ENCODE measurements at regions not wholly inside any gene's neighbourhood (a gene's known extent, or its start where the extent isn't known, plus 50 kb on each side); places are given as distances from the start of the nearest gene placed in this dataset.

DNA sequence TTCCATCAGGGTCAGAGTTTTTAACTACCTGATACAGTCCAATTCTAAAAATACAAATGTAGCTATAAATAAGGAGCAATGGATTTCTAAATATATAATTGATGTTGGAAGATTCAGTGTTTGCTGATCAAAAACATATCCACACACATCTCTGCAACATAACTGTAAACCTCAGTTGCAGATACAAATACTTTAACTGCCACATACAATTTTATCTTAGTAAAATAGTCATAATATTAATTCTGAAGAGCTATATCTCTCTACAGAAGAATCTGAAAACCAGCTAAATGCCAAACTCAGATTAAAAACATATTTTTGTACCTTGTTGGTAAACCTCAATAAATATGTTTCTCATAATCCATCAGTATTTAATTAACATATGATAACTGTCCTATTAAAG lies 674.3 kb upstream of the INTU start:
- Histone ChIP-seq H3K27ac (ENCODE audit: low read depth, low read length) (no peak overlapping the region), H3K36me3 (ENCODE audit: control insufficient read depth in 3 of 3, insufficient read depth in 3 of 3, low read length in 3 of 3) (no peaks in the 10 kb centered on the region), H3K9ac (ENCODE audit: low read depth in 1 of 3, low read length in 3 of 3) (no peak overlapping the region), H3K4me1 (ENCODE audit: control insufficient read depth in 3 of 3, insufficient read depth in 3 of 3, low read length in 3 of 3) (no peaks in the 10 kb centered on the region), H3K9me3 (ENCODE audit: control insufficient read depth in 3 of 3, low read length in 3 of 3) (no peaks in the 10 kb centered on the region), H3K4me3 (ENCODE audit: low read length in 3 of 3) (no peak overlapping the region), H3K27me3 (ENCODE audit: control insufficient read depth in 3 of 3, insufficient read depth in 3 of 3, low read length in 3 of 3) (no peaks in the 10 kb centered on the region)

DNA sequence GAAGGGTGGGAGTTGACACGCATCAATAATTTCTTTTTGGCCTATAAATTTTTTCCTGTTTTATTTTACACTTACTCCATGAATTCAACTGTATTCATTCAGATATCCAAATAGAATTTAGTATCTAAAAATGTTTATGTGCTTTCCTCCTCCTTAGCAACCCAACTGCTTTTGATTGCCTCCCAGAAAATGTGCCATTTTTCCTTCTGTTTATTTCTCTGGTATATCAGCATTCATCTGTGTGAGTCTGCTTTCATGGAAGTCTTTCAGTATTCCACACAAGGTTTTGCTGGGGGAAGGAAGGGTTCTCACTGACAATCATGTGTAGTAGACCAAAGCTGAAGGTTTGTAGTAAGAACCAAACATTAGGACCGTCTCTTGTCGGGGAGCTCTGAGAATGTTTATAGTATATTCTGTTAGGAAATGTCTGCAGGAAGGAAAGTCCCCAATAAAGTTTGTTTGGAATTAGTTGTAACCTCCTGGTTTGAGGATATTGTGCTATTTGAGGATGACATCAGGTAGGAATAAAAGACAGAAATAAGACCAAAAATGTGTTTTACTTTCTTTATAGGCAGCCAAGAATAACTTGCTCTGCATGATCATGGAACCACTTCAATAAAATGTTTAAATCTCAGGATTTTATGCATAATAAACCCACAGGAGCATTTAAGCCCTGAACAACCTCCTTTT lies 673.6 kb upstream of the INTU start:
- no peaks in the 10 kb centered on the region for H3K36me3 ChIP-seq (ENCODE audit: control insufficient read depth in 3 of 3, insufficient read depth in 3 of 3, low read length in 3 of 3)
- no peaks in the 10 kb centered on the region for H3K27me3 ChIP-seq (ENCODE audit: control insufficient read depth in 3 of 3, insufficient read depth in 3 of 3, low read length in 3 of 3)
- H3K4me3 ChIP-seq (ENCODE audit: low read length in 3 of 3), result no peak overlapping the region
- H3K27ac ChIP-seq (ENCODE audit: low read depth, low read length), result no peak overlapping the region
- no peaks in the 10 kb centered on the region for H3K9me3 ChIP-seq (ENCODE audit: control insufficient read depth in 3 of 3, low read length in 3 of 3)
- H3K9ac ChIP-seq (ENCODE audit: low read depth in 1 of 3, low read length in 3 of 3), result no peak overlapping the region
- no peaks in the 10 kb centered on the region for H3K4me1 ChIP-seq (ENCODE audit: control insufficient read depth in 3 of 3, insufficient read depth in 3 of 3, low read length in 3 of 3)

DNA sequence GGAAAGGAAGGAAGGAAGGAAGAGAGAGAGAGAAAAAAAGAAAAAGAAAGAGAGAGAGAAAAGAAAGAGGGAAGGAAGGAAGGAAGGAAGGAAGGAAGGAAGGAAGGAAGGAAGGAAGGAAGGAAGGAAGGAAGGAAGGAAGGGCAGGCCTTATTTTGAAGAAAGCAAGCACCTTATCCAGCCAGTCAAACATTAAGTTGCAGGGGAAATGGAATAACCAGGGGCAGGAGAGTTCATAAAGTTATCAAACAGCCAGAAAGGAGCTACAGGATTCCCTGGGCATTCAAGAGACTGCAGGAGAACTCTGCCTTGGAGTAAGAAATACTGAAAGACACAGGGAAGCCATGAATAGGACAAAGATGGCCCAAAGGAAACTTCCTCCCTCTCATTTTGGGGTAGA lies 672.0 kb upstream of the INTU start:
- no peak overlapping the region for H3K9ac ChIP-seq (ENCODE audit: low read depth in 1 of 3, low read length in 3 of 3)
- H3K4me3 ChIP-seq (ENCODE audit: low read length in 3 of 3), result no peak overlapping the region
- no peaks in the 10 kb centered on the region for H3K4me1 ChIP-seq (ENCODE audit: control insufficient read depth in 3 of 3, insufficient read depth in 3 of 3, low read length in 3 of 3)
- H3K9me3 ChIP-seq (ENCODE audit: control insufficient read depth in 3 of 3, low read length in 3 of 3), result no peaks in the 10 kb centered on the region
- no peak overlapping the region for H3K27ac ChIP-seq (ENCODE audit: low read depth, low read length)
- no peaks in the 10 kb centered on the region for H3K27me3 ChIP-seq (ENCODE audit: control insufficient read depth in 3 of 3, insufficient read depth in 3 of 3, low read length in 3 of 3)
- H3K36me3 ChIP-seq (ENCODE audit: control insufficient read depth in 3 of 3, insufficient read depth in 3 of 3, low read length in 3 of 3), result no peaks in the 10 kb centered on the region

DNA sequence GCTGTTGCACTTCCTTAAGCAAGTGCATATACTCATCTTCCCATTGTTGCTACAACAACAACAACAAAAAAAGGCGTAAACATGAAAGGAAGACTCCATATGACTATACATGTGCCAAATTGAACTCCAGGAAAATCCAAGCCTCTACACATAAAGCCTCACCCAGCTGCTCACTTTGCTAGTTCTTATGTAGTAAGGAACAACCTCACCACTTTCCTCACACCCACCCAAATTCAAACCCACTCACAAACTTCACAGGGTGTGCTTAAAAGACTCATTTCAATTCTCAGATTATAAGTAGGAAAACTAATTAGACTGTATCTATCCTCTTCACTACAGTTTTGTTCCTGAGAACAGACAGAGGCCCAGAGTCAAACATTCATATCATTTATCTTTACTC lies 671.1 kb upstream of the INTU start:
- no peak overlapping the region for H3K4me3 ChIP-seq (ENCODE audit: low read length in 3 of 3)
- no peaks in the 10 kb centered on the region for H3K9me3 ChIP-seq (ENCODE audit: control insufficient read depth in 3 of 3, low read length in 3 of 3)
- no peak overlapping the region for H3K9ac ChIP-seq (ENCODE audit: low read depth in 1 of 3, low read length in 3 of 3)
- H3K36me3 ChIP-seq (ENCODE audit: control insufficient read depth in 3 of 3, insufficient read depth in 3 of 3, low read length in 3 of 3), result no peaks in the 10 kb centered on the region
- H3K4me1 ChIP-seq (ENCODE audit: control insufficient read depth in 3 of 3, insufficient read depth in 3 of 3, low read length in 3 of 3), result no peaks in the 10 kb centered on the region
- H3K27me3 ChIP-seq (ENCODE audit: control insufficient read depth in 3 of 3, insufficient read depth in 3 of 3, low read length in 3 of 3), result no peaks in the 10 kb centered on the region
- H3K27ac ChIP-seq (ENCODE audit: low read depth, low read length), result no peak overlapping the region

DNA sequence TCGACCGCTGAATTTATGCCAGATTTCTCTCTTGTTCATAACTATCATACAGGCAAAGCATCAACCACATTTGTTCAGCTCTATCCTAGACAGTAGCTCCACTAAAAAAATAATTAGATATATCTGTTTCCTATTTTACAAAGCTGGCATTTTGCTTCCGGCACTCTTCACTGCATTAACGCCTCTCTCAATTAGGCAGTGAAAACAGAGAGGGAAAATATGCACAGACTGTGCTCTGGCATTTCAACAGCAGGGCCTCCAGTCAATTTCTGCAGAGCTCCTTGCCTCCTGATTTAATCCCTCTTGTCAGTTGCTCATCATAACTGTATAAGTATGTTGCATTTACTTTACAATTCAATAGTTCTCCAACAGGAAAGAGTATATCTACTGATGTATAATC lies 666.9 kb upstream of the INTU start:
- no peak overlapping the region for H3K9ac ChIP-seq (ENCODE audit: low read depth in 1 of 3, low read length in 3 of 3)
- H3K4me3 ChIP-seq (ENCODE audit: low read length in 3 of 3), result no peak overlapping the region
- no peak overlapping the region for H3K27ac ChIP-seq (ENCODE audit: low read depth, low read length)
- no peaks in the 10 kb centered on the region for H3K27me3 ChIP-seq (ENCODE audit: control insufficient read depth in 3 of 3, insufficient read depth in 3 of 3, low read length in 3 of 3)
- no peaks in the 10 kb centered on the region for H3K36me3 ChIP-seq (ENCODE audit: control insufficient read depth in 3 of 3, insufficient read depth in 3 of 3, low read length in 3 of 3)
- no peaks in the 10 kb centered on the region for H3K4me1 ChIP-seq (ENCODE audit: control insufficient read depth in 3 of 3, insufficient read depth in 3 of 3, low read length in 3 of 3)
- H3K9me3 ChIP-seq (ENCODE audit: control insufficient read depth in 3 of 3, low read length in 3 of 3), result no peaks in the 10 kb centered on the region

DNA sequence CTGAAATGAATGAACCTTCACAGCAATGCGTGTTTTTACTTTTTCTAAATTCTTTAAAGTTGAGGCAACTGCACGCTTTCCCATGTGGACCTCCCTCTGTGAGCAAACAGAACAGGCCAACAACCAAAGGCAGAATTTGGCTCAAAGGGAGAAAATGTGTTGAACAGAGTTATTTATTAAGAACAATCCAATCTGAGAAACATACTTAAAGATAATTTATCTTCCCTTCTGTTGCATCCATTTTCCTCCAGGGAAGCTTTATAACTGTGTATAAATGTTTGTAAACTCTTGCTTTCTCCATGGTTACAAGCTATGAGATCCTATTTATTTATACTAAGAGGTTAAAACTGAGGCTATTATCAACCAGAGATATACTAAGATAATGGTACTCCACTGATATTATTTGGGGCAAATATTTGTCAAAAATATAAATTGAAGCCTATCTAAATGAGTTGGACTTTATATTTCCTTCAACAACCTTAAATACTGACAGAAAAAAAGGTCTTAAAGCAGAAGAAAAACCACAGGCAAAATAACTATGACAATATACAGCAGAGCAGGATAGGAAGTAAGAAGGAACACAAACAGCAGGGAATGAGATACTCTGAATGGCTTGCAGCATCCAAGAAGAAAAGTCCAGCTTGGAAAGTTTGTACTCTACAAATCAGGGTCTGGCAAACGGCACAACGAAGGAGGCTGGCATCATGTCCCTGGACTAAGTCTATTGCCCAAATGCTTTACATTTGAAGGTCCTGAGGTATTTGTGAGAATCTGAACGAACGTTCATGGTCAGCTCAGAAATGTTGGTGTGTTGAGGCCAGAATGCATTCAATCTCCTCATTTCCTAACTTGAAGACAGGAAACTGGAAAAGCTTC lies 663.2 kb upstream of the INTU start:
- Histone ChIP-seq H3K27ac (ENCODE audit: low read depth, low read length) (no peak overlapping the region), H3K36me3 (ENCODE audit: control insufficient read depth in 3 of 3, insufficient read depth in 3 of 3, low read length in 3 of 3) (no peaks in the 10 kb centered on the region), H3K9ac (ENCODE audit: low read depth in 1 of 3, low read length in 3 of 3) (no peak overlapping the region), H3K27me3 (ENCODE audit: control insufficient read depth in 3 of 3, insufficient read depth in 3 of 3, low read length in 3 of 3) (no peaks in the 10 kb centered on the region), H3K9me3 (ENCODE audit: control insufficient read depth in 3 of 3, low read length in 3 of 3) (no peaks in the 10 kb centered on the region), H3K4me3 (ENCODE audit: low read length in 3 of 3) (no peak overlapping the region), H3K4me1 (ENCODE audit: control insufficient read depth in 3 of 3, insufficient read depth in 3 of 3, low read length in 3 of 3) (no peaks in the 10 kb centered on the region)

DNA sequence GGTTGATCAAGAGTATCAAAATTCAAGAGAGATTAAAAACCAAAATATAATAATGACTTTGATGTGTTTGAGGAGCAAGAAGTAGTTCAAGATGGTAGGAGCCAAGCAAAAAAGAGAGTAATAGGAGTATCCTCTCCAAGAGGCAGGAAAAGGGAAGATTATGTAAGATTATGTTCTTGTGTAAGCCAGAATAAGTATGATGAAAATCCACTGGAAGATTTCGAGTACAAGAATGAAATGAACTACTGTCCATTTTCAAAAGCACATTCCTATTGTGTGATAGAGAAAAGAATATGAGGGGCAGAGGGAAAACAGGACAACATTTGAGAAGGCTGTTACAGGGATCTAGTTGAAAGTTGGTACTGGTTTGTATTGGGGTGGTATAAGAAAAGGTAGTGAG lies 659.6 kb upstream of the INTU start:
- no peak overlapping the region for H3K4me3 ChIP-seq (ENCODE audit: low read length in 3 of 3)
- no peaks in the 10 kb centered on the region for H3K9me3 ChIP-seq (ENCODE audit: control insufficient read depth in 3 of 3, low read length in 3 of 3)
- H3K27me3 ChIP-seq (ENCODE audit: control insufficient read depth in 3 of 3, insufficient read depth in 3 of 3, low read length in 3 of 3), result no peaks in the 10 kb centered on the region
- H3K9ac ChIP-seq (ENCODE audit: low read depth in 1 of 3, low read length in 3 of 3), result no peak overlapping the region
- no peak overlapping the region for H3K27ac ChIP-seq (ENCODE audit: low read depth, low read length)
- no peaks in the 10 kb centered on the region for H3K36me3 ChIP-seq (ENCODE audit: control insufficient read depth in 3 of 3, insufficient read depth in 3 of 3, low read length in 3 of 3)
- H3K4me1 ChIP-seq (ENCODE audit: control insufficient read depth in 3 of 3, insufficient read depth in 3 of 3, low read length in 3 of 3), result no peaks in the 10 kb centered on the region

DNA sequence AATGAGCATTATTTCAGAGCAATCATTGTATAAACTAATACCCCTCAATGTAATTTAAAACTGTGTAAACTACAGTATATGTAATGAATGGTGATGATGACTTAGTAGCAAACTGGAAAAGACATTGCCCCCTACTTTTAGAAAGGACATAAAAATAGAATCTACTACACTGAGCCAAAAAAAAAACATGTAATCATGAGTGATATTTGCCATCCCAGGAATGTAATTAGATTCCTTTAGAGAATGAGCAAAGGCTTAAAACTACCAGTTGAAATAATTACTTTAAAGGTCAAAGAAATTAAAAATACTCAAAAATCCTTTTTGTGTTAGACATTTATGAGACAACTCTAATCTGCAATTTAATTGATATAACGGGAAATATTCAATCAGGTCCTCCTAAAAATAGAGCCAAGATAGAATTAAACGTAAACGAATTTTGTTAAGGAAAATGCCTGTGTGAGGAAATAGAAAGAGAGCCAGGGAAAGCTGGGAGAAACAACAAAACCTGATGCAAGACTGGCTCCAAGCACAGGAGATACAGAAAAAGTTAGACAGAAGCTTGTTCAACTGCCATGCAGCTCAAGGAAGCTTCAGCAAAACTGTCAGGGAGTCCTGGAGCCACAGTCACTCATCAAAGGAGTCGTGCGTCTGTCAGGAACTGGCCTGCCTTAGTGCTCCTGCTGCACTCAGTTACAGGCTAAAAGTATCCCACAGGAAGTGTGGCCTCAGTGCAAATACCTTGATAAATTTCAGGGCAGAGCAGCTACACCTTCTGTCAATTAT lies 655.7 kb upstream of the INTU start:
- H3K27ac ChIP-seq (ENCODE audit: low read depth, low read length), result no peak overlapping the region
- H3K9ac ChIP-seq (ENCODE audit: low read depth in 1 of 3, low read length in 3 of 3), result no peak overlapping the region

DNA sequence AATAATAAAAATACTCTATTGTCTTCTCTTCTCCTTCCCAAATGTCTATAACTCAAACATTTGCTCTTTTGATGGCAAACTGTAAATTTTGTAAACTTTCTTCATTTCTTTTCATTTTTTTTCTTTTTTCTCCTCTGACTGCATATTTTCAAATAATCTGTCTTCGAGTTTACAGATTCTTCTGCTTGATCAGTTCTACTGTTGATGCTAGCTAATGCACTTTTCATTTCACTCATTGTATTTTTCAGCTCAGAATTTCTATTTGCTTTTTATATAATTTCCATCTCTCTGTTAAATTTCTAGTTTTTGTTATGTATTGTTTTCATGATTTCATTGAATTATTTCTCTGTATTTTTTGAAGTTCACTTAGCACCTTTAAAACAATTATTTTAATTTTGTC lies 646.8 kb upstream of the INTU start:
- H3K27me3 ChIP-seq (ENCODE audit: control insufficient read depth in 3 of 3, insufficient read depth in 3 of 3, low read length in 3 of 3), result no peaks in the 10 kb centered on the region
- no peak overlapping the region for H3K27ac ChIP-seq (ENCODE audit: low read depth, low read length)
- H3K9ac ChIP-seq (ENCODE audit: low read depth in 1 of 3, low read length in 3 of 3), result no peak overlapping the region
- H3K4me1 ChIP-seq (ENCODE audit: control insufficient read depth in 3 of 3, insufficient read depth in 3 of 3, low read length in 3 of 3), result no peaks in the 10 kb centered on the region
- H3K4me3 ChIP-seq (ENCODE audit: low read length in 3 of 3), result no peak overlapping the region
- no peaks in the 10 kb centered on the region for H3K9me3 ChIP-seq (ENCODE audit: control insufficient read depth in 3 of 3, low read length in 3 of 3)
- H3K36me3 ChIP-seq (ENCODE audit: control insufficient read depth in 3 of 3, insufficient read depth in 3 of 3, low read length in 3 of 3), result no peaks in the 10 kb centered on the region

More for the DNA sequence above, 655.7 kb upstream of the INTU start:
- Histone ChIP-seq H3K9me3 (ENCODE audit: control insufficient read depth in 3 of 3, low read length in 3 of 3) (no peaks in the 10 kb centered on the region), H3K27me3 (ENCODE audit: control insufficient read depth in 3 of 3, insufficient read depth in 3 of 3, low read length in 3 of 3) (no peaks in the 10 kb centered on the region), H3K4me3 (ENCODE audit: low read length in 3 of 3) (no peak overlapping the region), H3K36me3 (ENCODE audit: control insufficient read depth in 3 of 3, insufficient read depth in 3 of 3, low read length in 3 of 3) (no peaks in the 10 kb centered on the region), H3K4me1 (ENCODE audit: control insufficient read depth in 3 of 3, insufficient read depth in 3 of 3, low read length in 3 of 3) (no peaks in the 10 kb centered on the region)

DNA sequence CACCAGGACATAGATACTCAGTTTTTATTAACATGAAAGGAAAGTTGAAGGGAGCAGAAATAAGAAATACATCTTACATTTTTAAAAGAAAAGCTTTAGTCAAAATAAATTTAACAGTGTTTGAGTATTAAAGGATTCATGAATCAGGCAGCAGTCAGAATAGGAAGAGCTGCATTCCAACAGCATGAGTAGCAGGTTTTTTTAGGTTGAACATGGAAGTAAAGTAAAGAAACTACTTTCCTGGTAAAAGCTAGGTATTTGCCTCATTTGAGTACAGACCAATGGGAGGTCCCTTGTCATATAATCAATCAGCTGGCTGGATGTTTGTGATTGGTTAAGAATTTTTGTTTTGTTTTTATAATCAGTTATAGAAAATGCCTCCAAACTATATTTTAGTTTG lies 645.9 kb upstream of the INTU start:
- Histone ChIP-seq H3K27ac (ENCODE audit: low read depth, low read length) (no peak overlapping the region), H3K36me3 (ENCODE audit: control insufficient read depth in 3 of 3, insufficient read depth in 3 of 3, low read length in 3 of 3) (no peaks in the 10 kb centered on the region), H3K9ac (ENCODE audit: low read depth in 1 of 3, low read length in 3 of 3) (no peak overlapping the region), H3K27me3 (ENCODE audit: control insufficient read depth in 3 of 3, insufficient read depth in 3 of 3, low read length in 3 of 3) (no peaks in the 10 kb centered on the region), H3K9me3 (ENCODE audit: control insufficient read depth in 3 of 3, low read length in 3 of 3) (no peaks in the 10 kb centered on the region), H3K4me3 (ENCODE audit: low read length in 3 of 3) (no peak overlapping the region), H3K4me1 (ENCODE audit: control insufficient read depth in 3 of 3, insufficient read depth in 3 of 3, low read length in 3 of 3) (no peaks in the 10 kb centered on the region)
